ENCODE measurements at regions not wholly inside any gene's neighbourhood (a gene's known extent, or its start where the extent isn't known, plus 50 kb on each side); places are given as distances from the start of the nearest gene placed in this dataset.

DNA sequence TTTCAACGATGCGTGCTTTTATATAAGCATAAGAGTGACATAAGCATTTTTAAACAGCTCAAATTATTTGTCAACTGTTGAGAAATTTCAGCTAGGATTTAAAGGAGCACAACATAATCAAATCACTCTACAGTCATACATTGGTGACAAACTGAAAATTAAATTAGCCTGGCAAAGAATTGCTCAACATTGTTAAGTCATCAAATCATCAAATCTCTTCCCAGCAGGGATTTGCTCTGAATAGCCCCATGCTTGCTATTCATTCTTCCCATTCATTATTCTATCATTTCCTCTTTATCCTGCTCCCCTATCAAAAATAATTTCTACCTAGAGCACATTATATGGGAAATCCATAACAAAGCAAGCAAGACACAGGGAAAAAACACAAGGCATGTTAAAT, 198.7 kb upstream of the LUZP2 start:
- Mint-ChIP-seq H3K36me3 (no peaks in the 10 kb centered on the region), H3K9me3 (peaks cover 4% of the 10 kb centered on the region), H3K27ac (no peak overlapping the region), H3K27me3 (ENCODE audit: low read depth) (no peaks in the 10 kb centered on the region), H3K4me3 (no peak overlapping the region), H3K4me1 (no peaks in the 10 kb centered on the region)
- DNase-seq (ENCODE audit: low spot score in 2 of 2, unreplicated experiment in 2 of 2): no peak
- TF ChIP-seq, protein P1, sequence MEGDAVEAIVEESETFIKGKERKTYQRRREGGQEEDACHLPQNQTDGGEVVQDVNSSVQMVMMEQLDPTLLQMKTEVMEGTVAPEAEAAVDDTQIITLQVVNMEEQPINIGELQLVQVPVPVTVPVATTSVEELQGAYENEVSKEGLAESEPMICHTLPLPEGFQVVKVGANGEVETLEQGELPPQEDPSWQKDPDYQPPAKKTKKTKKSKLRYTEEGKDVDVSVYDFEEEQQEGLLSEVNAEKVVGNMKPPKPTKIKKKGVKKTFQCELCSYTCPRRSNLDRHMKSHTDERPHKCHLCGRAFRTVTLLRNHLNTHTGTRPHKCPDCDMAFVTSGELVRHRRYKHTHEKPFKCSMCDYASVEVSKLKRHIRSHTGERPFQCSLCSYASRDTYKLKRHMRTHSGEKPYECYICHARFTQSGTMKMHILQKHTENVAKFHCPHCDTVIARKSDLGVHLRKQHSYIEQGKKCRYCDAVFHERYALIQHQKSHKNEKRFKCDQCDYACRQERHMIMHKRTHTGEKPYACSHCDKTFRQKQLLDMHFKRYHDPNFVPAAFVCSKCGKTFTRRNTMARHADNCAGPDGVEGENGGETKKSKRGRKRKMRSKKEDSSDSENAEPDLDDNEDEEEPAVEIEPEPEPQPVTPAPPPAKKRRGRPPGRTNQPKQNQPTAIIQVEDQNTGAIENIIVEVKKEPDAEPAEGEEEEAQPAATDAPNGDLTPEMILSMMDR (IDR thresholded peaks at IDR 0.05; ENCODE audit: unreplicated experiment): no peak

DNA sequence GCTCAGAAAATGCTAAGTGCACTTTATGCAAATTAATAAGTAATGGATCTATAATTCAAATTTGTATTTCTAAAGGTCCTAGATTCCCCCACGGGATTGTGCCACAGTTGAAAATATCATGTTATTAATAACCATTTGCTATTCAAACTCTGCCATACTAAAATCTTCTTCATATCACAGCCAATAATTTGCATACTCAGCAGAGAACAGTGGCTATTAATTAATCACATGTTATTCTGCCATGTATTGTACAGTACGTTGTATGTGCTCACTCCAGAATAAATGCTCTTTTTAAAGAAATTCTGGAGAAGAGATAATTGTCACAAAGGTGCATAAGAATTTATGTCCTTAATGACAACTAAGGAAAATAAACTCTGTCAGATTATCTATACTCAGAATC, 184.9 kb upstream of the LUZP2 start:
- Mint-ChIP-seq H3K4me1 (no peaks in the 10 kb centered on the region), H3K36me3 (no peaks in the 10 kb centered on the region), H3K27me3 (ENCODE audit: low read depth) (no peaks in the 10 kb centered on the region), H3K27ac (no peak overlapping the region), H3K9me3 (peaks cover 16% of the 10 kb centered on the region), H3K4me3 (no peak overlapping the region)
- no peak for DNase-seq (ENCODE audit: low spot score in 2 of 2, unreplicated experiment in 2 of 2)
- TF ChIP-seq, protein P1 (IDR thresholded peaks at IDR 0.05; ENCODE audit: unreplicated experiment): no peak

DNA sequence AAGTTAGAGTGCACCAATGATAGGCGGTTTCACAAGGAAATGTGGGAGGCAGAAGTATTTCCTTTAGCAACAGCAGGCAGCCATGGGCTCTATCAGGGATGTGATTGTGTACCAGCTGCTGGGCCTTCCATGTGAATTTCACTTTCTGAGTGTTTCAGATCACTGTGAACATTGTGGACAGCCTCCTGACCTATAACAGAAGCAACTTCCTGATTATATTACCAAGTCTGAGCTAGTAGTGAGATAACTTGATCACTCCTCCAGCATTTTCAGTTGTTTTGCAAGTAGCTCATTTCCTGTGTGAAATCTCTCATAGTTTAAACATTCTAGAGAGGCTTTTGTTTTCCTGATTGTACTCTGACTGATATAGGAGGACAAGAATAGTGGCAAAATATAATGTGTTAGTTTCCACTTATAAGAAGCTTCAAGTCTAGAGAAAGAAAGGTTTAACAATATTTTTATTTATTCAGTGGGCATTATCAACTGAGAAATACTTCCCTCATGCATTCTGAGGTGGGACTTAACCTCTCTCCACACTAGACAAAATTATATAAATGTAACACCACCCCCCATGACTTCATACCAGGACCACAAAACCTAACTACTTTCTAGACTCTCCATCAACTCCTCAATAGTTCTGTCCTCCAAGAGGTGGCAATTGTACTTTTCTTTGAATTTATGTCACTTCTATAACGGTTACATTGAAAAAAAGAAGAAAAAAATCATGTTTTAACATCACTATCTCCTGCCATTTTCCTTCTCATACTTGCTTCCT, 184.2 kb upstream of the LUZP2 start:
- Mint-ChIP-seq H3K4me3 (no peak overlapping the region), H3K9me3 (peaks cover 23% of the 10 kb centered on the region), H3K27me3 (ENCODE audit: low read depth) (no peaks in the 10 kb centered on the region), H3K36me3 (no peaks in the 10 kb centered on the region), H3K4me1 (no peaks in the 10 kb centered on the region), H3K27ac (no peak overlapping the region)
- DNase-seq (ENCODE audit: low spot score in 2 of 2, unreplicated experiment in 2 of 2): no peak
- TF ChIP-seq, protein P1 (IDR thresholded peaks at IDR 0.05; ENCODE audit: unreplicated experiment): no peak

DNA sequence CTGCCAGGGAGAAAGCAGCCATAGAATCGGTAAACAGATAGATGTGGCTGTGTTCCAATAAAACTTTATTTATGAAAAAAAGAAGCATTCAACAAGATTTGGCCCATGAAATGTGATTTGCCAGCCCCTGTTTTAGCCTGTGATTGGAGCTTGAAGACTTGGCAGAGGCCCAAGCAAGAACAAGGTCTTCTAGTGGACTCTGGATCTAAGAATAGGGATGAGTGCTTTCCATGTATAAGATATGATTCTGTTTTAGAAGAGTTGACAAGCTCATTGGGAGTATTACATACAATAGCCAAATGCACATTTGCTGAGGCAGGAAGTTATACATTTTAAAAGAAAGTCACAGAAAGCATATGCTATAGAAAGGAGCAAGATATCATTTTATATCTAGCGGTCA, 175.6 kb upstream of the LUZP2 start:
- Mint-ChIP-seq H3K27ac (no peak overlapping the region), H3K27me3 (ENCODE audit: low read depth) (no peaks in the 10 kb centered on the region), H3K4me1 (peaks cover 16% of the 10 kb centered on the region), H3K4me3 (no peak overlapping the region), H3K36me3 (no peaks in the 10 kb centered on the region), H3K9me3 (peaks cover 28% of the 10 kb centered on the region)
- TF ChIP-seq, protein P1 (IDR thresholded peaks at IDR 0.05; ENCODE audit: unreplicated experiment): no peak
- DNase-seq (ENCODE audit: low spot score in 2 of 2, unreplicated experiment in 2 of 2): no peak

DNA sequence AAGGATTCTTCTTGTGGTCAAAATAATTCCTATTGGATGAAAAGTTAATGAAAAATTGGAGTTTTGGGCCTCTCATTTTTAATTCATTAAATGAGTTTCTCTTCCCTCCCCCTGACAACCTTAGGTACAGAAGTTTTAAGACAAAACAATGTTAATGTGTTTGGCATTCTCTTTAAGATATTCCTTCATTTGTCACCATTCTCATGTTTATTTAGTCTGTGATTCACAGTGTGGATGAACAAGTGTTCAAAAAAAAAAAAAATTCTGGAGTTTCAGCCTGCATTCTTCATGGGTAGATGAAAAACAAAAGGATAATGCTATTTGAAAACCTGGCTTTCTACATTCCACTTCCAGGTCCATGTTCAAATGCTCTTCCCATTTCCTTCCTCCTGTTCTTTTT, 172.6 kb upstream of the LUZP2 start:
- Mint-ChIP-seq H3K9me3 (peaks cover 8% of the 10 kb centered on the region), H3K4me3 (no peak overlapping the region), H3K27ac (peak overlapping the region; percentile 57), H3K4me1 (peaks cover 16% of the 10 kb centered on the region), H3K27me3 (ENCODE audit: low read depth) (no peaks in the 10 kb centered on the region), H3K36me3 (no peaks in the 10 kb centered on the region)
- no peak for DNase-seq (ENCODE audit: low spot score in 2 of 2, unreplicated experiment in 2 of 2)
- TF ChIP-seq, protein P1 (IDR thresholded peaks at IDR 0.05; ENCODE audit: unreplicated experiment): no peak
